GM21528 (cell line): ENCODE measurements at regions not wholly inside any gene's neighbourhood (a gene's known extent, or its start where the extent isn't known, plus 50 kb on each side); places are given as distances from the start of the nearest gene placed in this dataset.
"Not testable (repeated sequence)": the region's sequence is repeated elsewhere in the genome, so short reads cannot be mapped to it uniquely, and the experiment has no call there.

Source experiments
- ATAC-seq: cut with Tn5 transposase; IDR thresholded peaks from one replicate; pipeline ENCODE4 v1.9.1; 2021; ENCODE audit warnings: mild to moderate bottlenecking, moderate library complexity; ENCODE audit not compliant: unreplicated experiment, low FRiP score

DNA sequence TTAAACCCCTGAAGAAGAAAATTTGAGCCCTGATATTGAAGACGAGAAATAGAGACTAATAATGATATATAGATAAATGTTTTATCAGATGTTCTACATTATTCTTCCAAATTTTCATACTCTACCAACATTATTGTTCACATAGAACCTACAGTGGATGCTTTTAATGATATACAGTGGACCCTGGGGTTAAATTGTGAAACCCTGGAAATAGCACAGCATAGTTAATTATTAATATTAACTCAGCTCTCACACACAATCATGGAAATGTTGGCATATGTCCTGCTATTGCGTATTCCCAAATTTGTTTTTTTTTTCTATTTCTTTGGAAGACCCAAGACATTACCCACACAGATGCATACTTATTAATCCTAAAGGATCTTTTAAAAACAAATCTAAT lies 579.9 kb downstream of the CCDC85A start:
- no peak for ATAC-seq

DNA sequence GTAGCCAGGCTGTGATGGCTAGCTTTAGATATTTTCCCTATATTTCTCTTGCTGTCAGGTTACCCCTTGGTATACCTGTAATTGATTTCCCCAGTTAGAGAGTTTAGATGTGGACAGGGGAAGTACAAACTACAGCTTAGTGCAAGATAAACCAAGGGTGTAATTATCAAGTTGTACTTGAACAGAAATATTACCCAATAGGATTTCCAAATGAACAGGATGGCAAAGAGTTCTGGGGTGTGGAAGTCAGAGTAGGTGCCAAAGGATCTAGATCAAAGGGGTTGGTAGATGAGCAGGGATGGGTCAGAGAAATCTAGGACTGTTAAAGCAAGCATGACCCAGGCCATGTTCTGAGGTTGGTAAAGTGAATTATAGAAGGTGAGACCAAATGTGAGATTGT lies 585.2 kb downstream of the CCDC85A start:
- no peak for ATAC-seq

DNA sequence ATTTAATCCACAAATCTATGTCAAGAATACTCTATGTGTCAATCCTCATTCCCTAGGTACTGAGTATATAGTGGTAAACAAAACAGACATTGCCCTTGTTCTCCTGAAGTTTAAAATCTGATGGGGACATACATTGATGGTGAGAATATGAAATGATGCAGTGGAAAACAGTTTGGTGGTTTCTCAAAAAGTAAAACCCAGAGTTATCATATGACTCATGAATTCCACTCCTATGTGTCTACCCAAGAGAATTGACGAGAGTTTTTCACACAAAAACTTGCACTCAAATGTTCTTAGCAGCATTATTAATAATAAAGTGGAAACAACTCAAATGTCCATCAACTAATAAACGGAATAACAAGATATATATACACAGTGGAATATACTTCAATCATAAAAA lies 586.7 kb downstream of the CCDC85A start:
- ATAC-seq = no peak

DNA sequence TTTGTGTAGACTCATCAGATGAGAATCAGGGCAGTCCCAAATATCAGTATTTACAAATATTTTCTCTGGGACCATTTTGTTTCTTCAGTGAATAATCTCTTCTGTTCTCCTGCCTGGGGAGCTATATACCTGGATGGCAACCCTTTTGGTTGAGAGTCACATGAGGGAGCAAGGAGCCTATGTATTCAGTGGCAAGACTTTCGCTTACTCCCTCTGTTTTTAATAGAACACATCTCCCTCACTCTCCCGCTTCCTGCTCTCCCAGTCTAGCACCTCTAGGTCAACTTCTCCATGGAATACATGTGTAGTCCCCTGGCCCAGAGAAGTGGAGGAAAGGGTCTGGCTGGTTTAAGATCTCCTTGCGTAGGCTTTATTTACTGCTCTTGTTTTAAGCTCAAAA lies 600.3 kb downstream of the CCDC85A start:
- ATAC-seq = no peak

DNA sequence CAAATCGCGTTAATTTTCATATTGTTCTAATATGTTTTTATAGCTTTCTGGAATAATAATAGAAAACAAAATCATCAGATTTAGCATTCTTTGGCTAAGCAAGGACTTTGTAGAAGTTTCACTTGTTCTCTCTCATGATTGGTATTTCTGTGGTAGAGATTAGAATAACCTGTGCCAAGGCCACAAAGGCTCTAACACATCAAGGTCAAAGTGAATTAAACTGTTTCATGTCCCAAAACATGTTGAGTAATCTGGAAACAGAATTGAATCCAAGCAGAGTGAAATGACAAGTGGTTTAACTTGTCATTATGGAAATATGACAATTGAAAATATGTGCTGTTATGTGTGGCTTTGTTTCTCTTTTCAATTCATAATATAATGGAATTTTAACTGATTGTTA lies 617.4 kb downstream of the CCDC85A start:
- no peak for ATAC-seq

DNA sequence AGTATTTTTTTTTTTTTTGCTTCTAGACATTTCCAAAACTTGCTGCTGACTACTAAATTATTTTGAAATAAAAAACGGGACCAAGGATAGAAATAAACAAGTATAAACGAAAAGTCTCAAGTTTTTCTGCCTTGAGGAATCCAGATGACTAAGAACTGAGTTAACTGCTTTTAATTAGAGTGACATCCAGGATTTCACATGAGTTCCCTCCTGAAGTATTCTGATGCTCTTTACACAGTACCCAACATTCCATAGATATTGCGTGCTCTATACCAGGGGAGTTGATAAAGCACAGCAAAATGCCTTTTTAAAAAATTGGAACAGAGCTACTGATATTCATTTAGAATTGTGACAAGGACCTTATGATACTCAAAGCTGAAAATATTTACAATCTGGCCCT lies 618.0 kb downstream of the CCDC85A start:
- ATAC-seq = no peak

DNA sequence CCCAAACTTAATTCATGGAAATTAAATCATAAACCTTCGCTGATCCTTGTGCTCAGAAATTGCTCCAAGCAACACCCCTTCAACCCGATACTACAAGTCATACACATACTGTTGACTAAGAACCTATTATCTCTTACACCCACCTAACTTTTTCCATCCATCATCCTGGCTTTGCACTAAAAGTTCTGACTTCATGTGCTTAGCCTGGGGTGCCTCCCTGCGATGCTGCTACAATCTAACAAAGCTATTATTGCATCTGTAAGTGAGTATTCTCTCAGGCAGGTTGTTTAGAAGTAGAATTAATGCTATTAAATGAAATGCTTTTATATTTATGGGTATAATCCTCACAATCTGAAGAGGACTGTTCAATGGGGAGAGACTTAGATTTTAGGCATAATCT lies 619.8 kb downstream of the CCDC85A start:
- no peak for ATAC-seq

DNA sequence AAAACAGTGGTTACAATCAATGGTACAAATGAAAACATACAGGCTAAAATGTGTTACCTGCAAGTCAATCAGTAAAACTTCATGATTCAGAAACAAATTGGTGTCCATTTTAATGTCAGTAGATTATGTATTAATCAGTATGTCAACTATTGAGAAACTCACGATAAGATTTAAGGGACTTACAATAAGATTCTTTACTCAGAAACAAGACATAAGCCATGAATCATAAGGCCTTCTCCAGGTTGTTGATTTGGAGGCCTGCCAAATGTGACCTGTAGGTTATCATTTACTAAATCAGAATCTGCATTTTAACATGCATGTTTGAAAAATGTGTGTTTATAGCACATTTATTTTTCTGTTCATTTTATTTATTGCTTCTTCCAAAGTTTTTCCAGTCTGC lies 623.1 kb downstream of the CCDC85A start:
- no peak for ATAC-seq

DNA sequence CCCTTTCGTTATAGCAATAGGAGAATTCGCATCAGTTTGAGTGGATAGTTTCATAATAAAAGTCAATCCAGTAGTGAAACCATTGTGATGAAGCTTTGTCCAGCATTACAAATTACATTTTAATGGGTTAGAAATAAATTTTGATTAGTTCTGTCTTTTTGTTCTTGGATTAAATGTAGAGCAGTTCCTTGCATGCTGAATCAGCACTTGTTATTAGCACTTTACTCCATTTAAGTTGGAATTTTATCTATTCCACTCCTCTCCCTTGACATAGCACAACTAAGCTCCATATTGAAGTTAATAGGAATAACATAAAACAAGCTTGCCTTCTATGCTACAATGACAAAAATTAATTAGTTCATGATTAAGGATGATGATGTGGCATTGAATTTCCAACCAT lies 624.1 kb downstream of the CCDC85A start:
- no peak for ATAC-seq

DNA sequence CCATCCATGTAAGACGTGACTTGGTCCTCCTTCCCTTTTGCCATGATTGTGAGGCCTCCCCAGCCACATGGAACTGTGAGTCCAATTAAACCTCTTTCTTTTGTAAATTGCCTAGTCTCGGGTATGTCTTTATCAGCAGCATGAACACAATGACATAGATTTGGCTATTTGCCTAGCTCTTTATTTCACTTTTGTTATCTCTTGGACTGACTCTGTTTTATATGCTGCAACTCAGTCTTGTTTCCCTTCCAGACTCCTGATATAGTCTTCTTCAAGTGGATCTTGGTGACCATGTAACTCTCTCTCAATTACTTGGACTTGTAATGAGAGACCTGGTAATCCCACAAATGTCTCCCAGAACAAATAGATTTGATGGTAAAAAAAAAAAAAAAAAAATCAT lies 627.6 kb downstream of the CCDC85A start:
- no peak for ATAC-seq

DNA sequence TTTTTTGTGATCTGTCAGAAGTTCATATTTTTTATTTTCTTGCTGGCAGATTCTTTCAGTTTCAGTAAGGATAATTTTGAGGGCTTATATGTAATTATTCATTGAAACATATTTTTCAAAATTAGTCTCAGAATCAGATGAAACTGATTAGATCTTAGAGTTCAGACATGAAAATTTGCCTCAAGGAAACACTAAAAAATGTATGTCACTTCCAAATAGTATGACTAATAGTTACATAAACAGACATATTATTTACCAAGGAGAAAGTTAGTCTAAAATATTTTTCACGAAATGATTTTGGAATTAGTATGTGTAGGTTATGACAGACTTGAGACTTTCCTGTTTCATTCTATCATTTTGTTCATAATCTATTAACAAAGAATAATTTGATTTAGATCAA lies 628.6 kb downstream of the CCDC85A start:
- no peak for ATAC-seq

DNA sequence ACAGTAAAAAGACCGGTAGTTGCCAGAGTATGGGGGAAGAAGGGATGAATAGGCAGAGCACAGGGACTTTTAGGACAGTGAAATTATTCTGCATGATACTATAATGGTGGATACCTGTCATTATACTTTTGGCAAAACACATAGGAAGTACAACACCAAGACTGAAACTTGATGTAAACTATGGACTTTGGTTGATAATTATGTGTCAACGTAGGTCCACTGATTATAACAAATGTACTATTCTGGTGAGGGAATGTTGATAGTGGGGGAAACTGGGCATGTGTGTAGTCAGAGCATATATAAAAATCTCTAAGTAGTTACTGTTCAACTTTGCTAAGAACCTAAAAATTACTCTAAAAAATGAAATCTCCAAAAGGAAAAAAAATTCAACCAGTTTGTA lies 629.7 kb downstream of the CCDC85A start:
- ATAC-seq = no peak

DNA sequence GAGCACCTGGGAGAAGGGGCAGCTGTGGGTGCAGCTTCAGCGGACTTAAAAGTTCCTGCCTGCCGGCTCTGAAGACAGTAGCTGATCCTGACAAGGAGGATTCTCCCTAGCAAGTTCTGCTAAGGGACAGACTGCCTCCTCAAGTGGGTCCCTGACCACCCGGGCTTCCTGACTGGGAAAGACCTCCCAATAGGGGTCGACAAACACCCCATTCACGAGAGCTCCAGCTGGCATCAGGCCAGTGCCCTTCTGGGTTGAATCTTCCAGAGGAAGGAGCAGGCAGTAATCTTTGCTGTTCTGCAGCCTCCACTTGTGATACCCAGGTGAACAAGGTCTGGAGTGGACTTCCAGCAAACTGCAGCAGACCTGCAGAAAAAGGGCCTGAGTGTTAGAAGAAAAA lies 632.9 kb downstream of the CCDC85A start:
- ATAC-seq = no peak

DNA sequence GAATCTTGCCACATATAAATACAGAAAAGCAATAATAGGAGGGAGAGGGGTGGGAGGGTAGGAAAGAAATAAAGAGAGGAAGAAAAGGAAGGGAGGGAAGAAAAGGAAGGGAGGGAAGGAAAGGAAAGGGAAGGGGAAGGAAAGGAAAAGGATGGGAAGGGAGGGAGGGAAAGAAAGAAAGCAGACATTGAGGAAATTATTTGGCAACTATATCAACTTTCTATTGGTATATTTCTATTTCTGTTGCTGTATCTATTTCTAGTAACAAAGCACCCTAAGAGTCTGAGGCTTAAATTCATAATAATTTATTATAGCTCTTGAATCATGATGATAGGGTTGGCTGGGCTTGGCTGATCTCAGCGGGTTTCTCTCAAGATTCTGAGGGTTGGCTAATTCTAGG lies 648.0 kb downstream of the CCDC85A start:
- no peak for ATAC-seq

DNA sequence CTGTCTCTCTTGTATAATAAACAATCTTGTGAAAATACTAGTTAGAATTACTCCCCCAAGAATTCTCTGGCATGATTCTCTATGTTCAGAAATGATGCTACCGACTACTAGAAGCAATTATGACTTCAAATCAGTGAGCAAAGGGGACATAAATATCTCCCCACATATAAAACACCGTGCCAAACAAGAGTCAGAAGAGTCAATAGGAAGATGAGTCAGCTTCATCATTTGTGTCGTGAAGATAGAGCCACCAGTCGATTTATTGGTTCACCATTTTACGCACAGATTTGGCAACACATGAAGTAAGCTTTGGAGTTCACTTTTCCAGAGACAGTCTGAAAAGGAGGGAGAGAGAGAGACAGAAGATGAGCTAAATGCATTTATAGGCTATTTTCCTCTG lies 650.9 kb downstream of the CCDC85A start:
- no peak for ATAC-seq

DNA sequence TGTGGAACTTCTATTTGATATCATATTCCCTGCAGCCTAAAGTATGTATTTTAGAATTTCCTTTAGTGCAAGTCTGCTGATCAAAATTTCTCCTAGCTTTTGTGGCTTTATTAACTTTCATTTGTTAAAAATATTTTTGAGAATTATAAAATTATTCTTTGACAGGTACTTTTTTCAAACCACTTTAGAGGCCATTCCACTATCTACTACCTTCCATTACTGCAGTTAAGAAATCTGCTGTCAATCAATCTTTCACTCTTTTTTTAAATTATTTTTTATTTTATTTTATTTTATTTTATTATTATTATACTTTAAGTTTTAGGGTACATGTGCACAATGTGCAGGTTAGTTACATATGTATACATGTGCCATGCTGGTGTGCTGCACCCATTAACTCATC lies 656.2 kb downstream of the CCDC85A start:
- not testable (repeated sequence) for ATAC-seq

DNA sequence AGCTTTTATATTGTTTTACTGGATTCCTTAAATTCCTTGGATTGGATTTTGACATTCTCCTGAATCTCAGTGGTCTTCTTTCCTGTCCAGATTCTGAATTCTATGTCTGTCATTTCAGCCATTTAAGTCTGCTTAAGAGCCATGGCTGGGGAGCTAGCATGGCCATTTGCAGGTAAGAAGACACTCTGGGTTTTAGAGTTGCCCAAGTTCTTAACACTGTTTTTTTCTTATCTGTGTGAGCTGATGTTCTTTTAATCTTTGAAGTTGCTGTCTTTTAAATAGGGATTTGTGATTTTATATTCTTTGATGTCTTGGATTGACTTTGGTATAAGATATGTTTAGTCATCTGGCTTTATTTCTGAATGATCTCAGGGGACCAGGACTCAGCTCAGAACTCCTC lies 677.2 kb downstream of the CCDC85A start:
- ATAC-seq = no peak

DNA sequence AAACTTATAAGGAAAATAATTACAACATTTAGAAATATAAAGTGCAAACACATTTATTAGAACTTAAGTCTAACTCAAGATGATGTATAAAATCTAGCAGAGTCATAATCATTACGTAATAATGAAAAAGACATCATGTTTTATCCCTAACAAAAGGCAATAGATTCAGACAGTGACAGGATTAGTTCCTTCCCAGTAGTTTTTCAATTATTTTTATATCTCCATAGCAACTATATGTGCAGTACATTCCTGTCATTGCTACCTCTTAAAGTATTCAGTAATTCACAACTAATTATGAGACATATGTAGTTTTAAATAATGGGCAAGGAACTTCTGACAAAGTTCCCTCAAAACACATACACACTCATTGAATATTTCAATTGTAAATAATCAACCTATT lies 687.9 kb downstream of the CCDC85A start:
- ATAC-seq = no peak

DNA sequence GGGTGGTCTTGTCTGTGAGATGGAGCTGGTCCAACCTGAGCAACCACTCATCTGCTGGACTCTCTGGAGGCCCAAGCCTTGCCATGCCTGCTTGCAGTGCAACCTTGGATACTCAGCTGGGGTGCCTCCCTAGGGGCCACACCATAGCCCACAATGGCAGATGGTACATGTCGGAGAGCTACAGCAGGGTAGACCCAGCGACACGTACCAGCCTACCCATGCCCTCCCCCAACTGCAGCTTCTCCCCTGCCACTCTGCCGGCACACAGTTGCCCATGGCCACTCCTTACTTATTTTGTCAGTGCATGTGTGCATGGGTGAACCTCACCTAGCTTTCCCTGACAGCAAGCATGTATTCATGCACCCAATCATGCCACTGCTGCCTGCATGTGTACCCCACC lies 690.9 kb downstream of the CCDC85A start:
- ATAC-seq = no peak

DNA sequence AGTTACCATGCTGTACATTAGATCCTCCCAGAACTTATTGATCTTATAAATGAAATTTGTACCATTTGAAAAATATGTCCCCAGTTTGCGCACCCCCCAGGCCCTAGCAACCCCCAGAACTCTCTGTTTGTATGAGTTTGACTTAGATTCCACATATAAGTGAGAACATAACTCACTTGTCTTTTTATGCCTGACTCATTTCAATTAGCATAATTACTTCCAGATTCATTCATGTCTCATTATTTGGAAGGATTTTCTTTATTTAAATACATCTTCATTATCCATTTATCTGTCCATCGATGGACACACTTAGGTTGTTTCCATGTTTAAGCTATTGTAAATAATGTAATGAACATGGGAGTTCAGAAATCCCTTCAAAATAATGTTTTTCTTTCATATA lies 705.9 kb downstream of the CCDC85A start:
- no peak for ATAC-seq

DNA sequence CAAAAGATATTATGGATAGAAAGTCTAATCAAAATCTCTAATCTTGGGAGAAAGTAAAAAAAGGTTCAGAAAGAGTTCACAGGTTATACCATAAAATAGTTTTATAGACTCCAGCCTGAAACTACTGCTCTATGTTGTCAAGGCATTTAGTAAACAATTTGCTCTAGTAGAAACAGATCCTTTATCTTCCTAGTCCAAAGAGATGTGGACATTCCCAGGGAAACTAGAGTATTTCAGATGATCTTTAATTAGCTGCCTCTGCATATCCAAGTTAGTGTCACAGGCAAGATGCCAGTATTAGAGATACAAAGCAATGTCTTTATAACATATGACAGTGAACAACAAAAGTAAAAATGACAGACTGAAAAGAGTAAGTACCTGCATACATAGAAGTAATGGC lies 708.6 kb downstream of the CCDC85A start:
- ATAC-seq = no peak

DNA sequence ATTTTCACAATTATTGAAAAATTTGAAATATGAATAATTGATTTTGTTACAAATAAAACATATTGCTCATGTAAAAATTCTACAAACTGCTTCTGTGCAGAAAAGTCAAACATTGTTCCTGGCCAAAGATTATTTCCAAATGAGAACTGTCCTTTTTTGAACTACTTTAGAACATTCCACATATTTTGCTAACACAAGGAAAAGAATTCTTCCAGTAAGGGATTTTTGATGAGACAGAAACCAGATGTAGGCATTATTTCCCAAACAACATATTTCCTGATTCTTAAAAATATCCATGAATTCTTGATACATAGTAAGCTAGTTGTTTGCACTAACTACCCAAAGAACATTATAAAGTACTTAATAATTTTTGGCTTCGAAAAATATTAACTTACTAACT lies 715.2 kb downstream of the CCDC85A start:
- no peak for ATAC-seq

DNA sequence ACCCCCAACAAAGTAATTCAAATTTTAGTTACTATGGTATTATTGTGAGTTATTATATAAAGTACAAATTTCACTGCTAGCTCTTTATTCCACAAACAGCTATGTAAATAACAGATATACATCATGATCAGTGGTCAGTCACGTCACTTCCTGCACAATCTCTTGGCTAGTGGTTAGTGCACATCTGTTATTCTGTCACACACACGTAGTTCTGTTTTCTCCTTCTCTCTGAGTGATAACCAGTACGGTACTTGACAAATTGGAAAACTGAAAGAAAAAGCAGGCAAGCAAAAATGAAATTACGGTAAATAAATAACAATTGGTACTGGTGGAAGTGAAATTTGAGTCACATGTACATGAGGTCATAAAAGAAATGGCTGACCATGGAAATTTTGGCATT lies 728.7 kb downstream of the CCDC85A start:
- no peak for ATAC-seq

DNA sequence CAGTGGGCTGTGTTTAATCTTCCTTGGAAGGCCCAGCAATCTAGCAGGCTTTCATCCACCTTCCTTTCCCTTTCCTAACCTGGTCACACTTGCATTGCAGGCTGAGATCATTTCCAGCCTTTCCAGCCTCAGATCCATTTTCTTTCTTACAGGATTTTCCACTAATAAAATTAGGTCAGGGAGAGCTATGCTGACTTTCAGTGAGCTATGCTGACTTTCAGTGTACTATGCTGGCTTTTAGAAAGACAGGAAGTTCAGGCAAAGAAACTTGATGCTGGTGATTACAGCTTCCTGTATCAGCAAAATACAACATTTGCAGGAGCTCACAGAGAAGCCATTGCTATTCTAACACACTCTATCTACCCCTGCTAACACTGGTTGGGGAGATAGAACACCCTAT lies 735.0 kb downstream of the CCDC85A start:
- no peak for ATAC-seq
